IMR-90 (cell line): ENCODE measurements at regions not wholly inside any gene's neighbourhood (a gene's known extent, or its start where the extent isn't known, plus 50 kb on each side); places are given as distances from the start of the nearest gene placed in this dataset.

Experiments
- ATAC-seq: fragments of 200-7000 bp; cut with Tn5 transposase; 2 replicates; pipeline ENCODE4 v1.9.1; 2020; ENCODE audit warnings: low read depth, mild to moderate bottlenecking, moderate library complexity
- BruUV-seq: library from RNA; stranded (reverse); fragments of 400-500 nt; replicated peaks from 2 replicates; lab custom pipeline; 2021; lab: Mats Ljungman, UMichigan
- CTCF ChIA-PET: fragments of 300-600 bp; formaldehyde crosslinking; extraction: SDS; loops from one replicate; lab custom pipeline; 2021; ENCODE audit warnings: antibody characterized with exemption; lab: Yijun Ruan, JAX
- POLR2A ChIA-PET: fragments of 300-600 bp; sonication (Branson Sonifier 250); formaldehyde crosslinking; loops from one replicate; lab custom pipeline; 2022; ENCODE audit warnings: antibody characterized with exemption; ENCODE audit not compliant: unreplicated experiment; lab: Charles Lee
- DNase-seq: peaks from one replicate; pipeline ENCODE4 v3.0.0; 2013
- H2AFZ ChIP-seq: replicated peaks from 2 replicates; pipeline ENCODE3; 2013; ENCODE audit warnings: low read length, mild to moderate bottlenecking; ENCODE audit not compliant: poor library complexity
- H2AK5ac ChIP-seq: 2 replicates; pipeline ENCODE4 v1.6.1; 2013; ENCODE audit warnings: low read depth, low read length, inconsistent platforms
- H2AK9ac ChIP-seq: replicated peaks from 2 replicates; pipeline ENCODE3; 2013; ENCODE audit warnings: mild to moderate bottlenecking, low read depth, low read length, moderate library complexity; ENCODE audit not compliant: poor library complexity
- H2BK120ac ChIP-seq: 2 replicates; pipeline ENCODE4 v1.6.1; 2013; ENCODE audit warnings: low read depth, low read length, inconsistent platforms
- H2BK15ac ChIP-seq: 3 replicates; pipeline ENCODE4 v1.6.1; 2013; ENCODE audit warnings: low read depth, low read length, inconsistent platforms
- H2BK20ac ChIP-seq: 2 replicates; pipeline ENCODE4 v1.6.1; 2013; ENCODE audit warnings: low read depth, mild to moderate bottlenecking, inconsistent platforms, low read length, moderate library complexity
- H2BK5ac ChIP-seq: 2 replicates; pipeline ENCODE4 v1.6.1; 2013; ENCODE audit warnings: mild to moderate bottlenecking, low read depth, low read length, inconsistent platforms; ENCODE audit not compliant: poor library complexity, severe bottlenecking
- H3K14ac ChIP-seq: replicated peaks from 2 replicates; pipeline ENCODE4 v1.6.1; 2013; ENCODE audit warnings: low read depth, low read length, inconsistent platforms
- H3K18ac ChIP-seq: 2 replicates; pipeline ENCODE4 v1.6.1; 2013; ENCODE audit warnings: low read depth, low read length, control low read depth
- H3K23ac ChIP-seq: 2 replicates; pipeline ENCODE4 v1.6.1; 2013; ENCODE audit warnings: low read depth, low read length, inconsistent platforms
- H3K27ac ChIP-seq: 2 replicates; pipeline ENCODE4 v1.5.1; 2013; ENCODE audit warnings: mild to moderate bottlenecking, control low read depth, low read length; ENCODE audit not compliant: insufficient read depth
- H3K27me3 ChIP-seq: 2 replicates; pipeline ENCODE4 v1.6.1; 2013; ENCODE audit warnings: low read length; ENCODE audit not compliant: control insufficient read depth, insufficient read depth
- H3K36me3 ChIP-seq: 2 replicates; pipeline ENCODE4 v1.6.1; 2013; ENCODE audit warnings: low read length, mixed read lengths; ENCODE audit not compliant: control insufficient read depth, insufficient read depth
- H3K4ac ChIP-seq: 2 replicates; pipeline ENCODE4 v1.6.1; 2013; ENCODE audit warnings: low read depth, low read length, inconsistent platforms
- H3K4me1 ChIP-seq: 2 replicates; pipeline ENCODE4 v1.6.1; 2013; ENCODE audit warnings: low read length, mixed read lengths; ENCODE audit not compliant: control insufficient read depth, insufficient read depth
- H3K4me2 ChIP-seq: 2 replicates; pipeline ENCODE4 v1.6.1; 2013; ENCODE audit warnings: low read depth, mild to moderate bottlenecking, control low read depth, low read length, moderate library complexity
- H3K4me3 ChIP-seq: 2 replicates; pipeline ENCODE4 v1.5.1; 2013; ENCODE audit warnings: low read depth, mild to moderate bottlenecking, control low read depth, low read length, moderate library complexity; ENCODE audit not compliant: insufficient read depth
- H3K56ac ChIP-seq: 2 replicates; pipeline ENCODE4 v1.6.1; 2013; ENCODE audit warnings: low read length, inconsistent platforms; ENCODE audit not compliant: insufficient read depth; ENCODE audit errors: extremely low read depth
- H3K79me1 ChIP-seq, 2 experiments: 2 replicates each; pipeline ENCODE4 v1.6.1; 2013; ENCODE audit warnings: low read length in 2 of 2, inconsistent platforms in 1 of 2, low read depth in 1 of 2
- H3K9ac ChIP-seq: 2 replicates; pipeline ENCODE4 v1.6.1; 2013; ENCODE audit warnings: low read depth, low read length, control low read depth
- H3K9me1 ChIP-seq: 2 replicates; pipeline ENCODE4 v1.6.1; 2013; ENCODE audit warnings: low read length, inconsistent platforms; ENCODE audit not compliant: insufficient read depth
- H3K9me3 ChIP-seq: 2 replicates; pipeline ENCODE4 v1.6.1; 2013; ENCODE audit warnings: low read length; ENCODE audit not compliant: control insufficient read depth, insufficient read depth
- H4K20me1 ChIP-seq: 2 replicates; pipeline ENCODE4 v1.6.1; 2013; ENCODE audit warnings: low read length, inconsistent platforms; ENCODE audit not compliant: insufficient read depth
- H4K5ac ChIP-seq: 2 replicates; pipeline ENCODE4 v1.6.1; 2013; ENCODE audit warnings: mild to moderate bottlenecking, low read depth, low read length, control low read depth
- H4K8ac ChIP-seq, 2 experiments: 2 replicates each; pipeline ENCODE4 v1.6.1; 2013; ENCODE audit warnings: low read depth in 2 of 2, low read length in 2 of 2, control low read depth in 1 of 2, inconsistent platforms in 1 of 2
- H4K91ac ChIP-seq: 2 replicates; pipeline ENCODE4 v1.6.1; 2013; ENCODE audit warnings: low read depth, low read length, inconsistent platforms; ENCODE audit not compliant: insufficient read depth
- BHLHE40 ChIP-seq: fragments of 150-350 bp; IDR thresholded peaks from 2 replicates; pipeline ENCODE4 v1.6.1; 2016; ENCODE audit warnings: mild to moderate bottlenecking, low read depth, low read length
- CEBPB ChIP-seq: IDR thresholded peaks from 2 replicates; pipeline ENCODE4 v1.6.1; 2012; ENCODE audit warnings: low read depth, low read length, improper control_type of control experiment
- CHD1 ChIP-seq: IDR thresholded peaks from 2 replicates; pipeline ENCODE4 v1.6.1; 2012; ENCODE audit warnings: low read depth, low read length, improper control_type of control experiment
- FOS ChIP-seq: fragments of 150-350 bp; IDR thresholded peaks from 2 replicates; pipeline ENCODE4 v1.6.1; 2016; ENCODE audit warnings: low read depth, low read length
- MAFK ChIP-seq: IDR thresholded peaks from 2 replicates; pipeline ENCODE4 v1.6.1; 2012; ENCODE audit warnings: low read depth, low read length, improper control_type of control experiment
- MAZ ChIP-seq: IDR thresholded peaks from 2 replicates; pipeline ENCODE4 v1.6.1; 2012; ENCODE audit warnings: low read depth, mild to moderate bottlenecking, low read length, improper control_type of control experiment, moderate library complexity, borderline replicate concordance
- MXI1 ChIP-seq: IDR thresholded peaks from 2 replicates; pipeline ENCODE4 v1.6.1; 2012; ENCODE audit warnings: low read depth, mild to moderate bottlenecking, low read length, moderate library complexity, borderline replicate concordance
- NFE2L2 ChIP-seq: fragments of 150-350 bp; IDR thresholded peaks from 2 replicates; pipeline ENCODE4 v1.6.1; 2016; ENCODE audit warnings: low read depth, mild to moderate bottlenecking, low read length
- POLR2A ChIP-seq: IDR thresholded peaks from 2 replicates; pipeline ENCODE4 v1.6.1; 2012; ENCODE audit warnings: mild to moderate bottlenecking, low read depth, low read length
- RAD21 ChIP-seq: IDR thresholded peaks from 2 replicates; pipeline ENCODE4 v1.6.1; 2012; ENCODE audit warnings: low read length, improper control_type of control experiment
- RCOR1 ChIP-seq: IDR thresholded peaks from 2 replicates; pipeline ENCODE4 v1.6.1; 2012; ENCODE audit warnings: mild to moderate bottlenecking, low read length, improper control_type of control experiment; ENCODE audit not compliant: insufficient replicate concordance
- SMC3 ChIP-seq: fragments of 150-350 bp; IDR thresholded peaks from 2 replicates; pipeline ENCODE4 v1.6.1; 2016; ENCODE audit warnings: low read depth, mild to moderate bottlenecking, antibody characterized with exemption, low read length, moderate library complexity
- USF2 ChIP-seq: fragments of 150-350 bp; IDR thresholded peaks from 2 replicates; pipeline ENCODE4 v1.6.1; 2017; ENCODE audit warnings: mild to moderate bottlenecking, antibody characterized with exemption, low read length, low read depth
- WGBS, 2 experiments: methylation state at CpG; one replicate each; pipeline versions ENCODE4 v1.1.5 to v1.1.7; 2013; ENCODE audit warnings: missing lambda C conversion rate in 2 of 2; ENCODE audit not compliant: insufficient read length in 1 of 2; ENCODE audit errors: extremely low coverage in 2 of 2; 5-methylcytosine and 5-hydroxymethylcytosine counted together
- dilution Hi-C: fragments of 300-500 bp; cut with HindIII; formaldehyde crosslinking; loops from one replicate; pipeline ENCODE4 v1.14.3; 2018; ENCODE audit warnings: low sequenced_read_pairs; ENCODE audit not compliant: unreplicated experiment
- in situ Hi-C: fragments of 300-500 bp; cut with MboI; formaldehyde crosslinking; loops from 3 replicates; pipeline ENCODE4 v1.14.3; 2019; ENCODE audit warnings: low sequenced_read_pairs, inconsistent platforms, mixed read lengths
- intact Hi-C: fragments of 100-400 bp; cut with micrococcal nuclease; formaldehyde crosslinking; loops from 2 replicates; pipeline ENCODE4 v1.10.0; 2022
- TF ChIP-seq, protein P1 (sequence below): fragments of 150-350 bp; IDR thresholded peaks from 2 replicates; pipeline ENCODE4 v1.6.1; 2016; ENCODE audit warnings: low read depth, mild to moderate bottlenecking, low read length, moderate library complexity, borderline replicate concordance
- TF ChIP-seq, protein P2 (sequence below): conservative IDR thresholded peaks from 2 replicates; pipeline ENCODE4 v1.5.1; 2012; ENCODE audit warnings: mild to moderate bottlenecking, low read depth, low read length, improper control_type of control experiment

DNA sequence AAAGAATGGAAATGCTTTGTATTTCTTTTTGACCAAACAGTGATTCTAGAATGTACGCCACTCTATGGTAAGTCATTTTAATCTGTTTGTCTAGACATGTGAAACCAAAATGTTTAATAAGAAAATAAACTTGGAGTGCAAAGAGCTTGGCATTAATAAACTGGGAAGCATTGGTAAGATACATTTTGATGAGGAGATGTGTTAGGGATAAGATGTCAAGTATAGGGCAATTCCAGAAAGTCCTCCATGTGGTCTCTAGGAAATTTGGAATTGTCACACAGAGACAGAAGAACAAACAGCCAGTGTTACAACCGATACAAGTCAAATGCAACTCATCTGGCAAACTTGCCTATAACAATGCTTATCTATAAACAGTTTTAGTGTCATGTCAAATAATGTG is 410.7 kb upstream of the SEMA3A start:
- no CpG with 5 or more reads among the region's 2 CpGs for WGBS, 2 experiments
- H2BK120ac ChIP-seq = no peak overlapping the region
- peaks cover 5% of the 10 kb centered on the region for H3K9me3 ChIP-seq
- H3K4me1 ChIP-seq = no peaks in the 10 kb centered on the region
- no TSS peak for BruUV-seq
- intact Hi-C loops (no loop called here), in situ Hi-C loops (no loop called here), dilution Hi-C loops (no loop called here)
- no peak overlapping the region for H3K4ac ChIP-seq
- no peak overlapping the region for H3K4me2 ChIP-seq
- H3K27ac ChIP-seq = no peak overlapping the region
- no peaks in the 10 kb centered on the region for H4K20me1 ChIP-seq
- no peak overlapping the region for H2AFZ ChIP-seq
- DNase-seq = no peak
- no peak overlapping the region for H2AK9ac ChIP-seq
- no peak overlapping the region for H3K18ac ChIP-seq
- ChIA-PET CTCF (no interaction called here), POLR2A (no interaction called here)
- no peaks in the 10 kb centered on the region for H3K9me1 ChIP-seq
- H3K14ac ChIP-seq = no peak overlapping the region
- H3K4me3 ChIP-seq = no peak overlapping the region
- no peak overlapping the region for H4K91ac ChIP-seq
- H3K9ac ChIP-seq = no peak overlapping the region
- no peak overlapping the region for H2BK15ac ChIP-seq
- no peaks in the 10 kb centered on the region for H3K79me1 ChIP-seq
- H4K5ac ChIP-seq = no peak overlapping the region
- no peak for ATAC-seq
- no peak overlapping the region for H2BK5ac ChIP-seq
- no peak overlapping the region for H3K56ac ChIP-seq
- H3K36me3 ChIP-seq = no peaks in the 10 kb centered on the region
- TF ChIP-seq CEBPB (no peak), USF2 (no peak), FOS (no peak), POLR2A (no peak), NFE2L2 (no peak), BHLHE40 (no peak), RAD21 (no peak), SMC3 (no peak), MAZ (no peak), CHD1 (no peak), MAFK (no peak), MXI1 (no peak), RCOR1 (no peak)
- TF ChIP-seq, protein P1, sequence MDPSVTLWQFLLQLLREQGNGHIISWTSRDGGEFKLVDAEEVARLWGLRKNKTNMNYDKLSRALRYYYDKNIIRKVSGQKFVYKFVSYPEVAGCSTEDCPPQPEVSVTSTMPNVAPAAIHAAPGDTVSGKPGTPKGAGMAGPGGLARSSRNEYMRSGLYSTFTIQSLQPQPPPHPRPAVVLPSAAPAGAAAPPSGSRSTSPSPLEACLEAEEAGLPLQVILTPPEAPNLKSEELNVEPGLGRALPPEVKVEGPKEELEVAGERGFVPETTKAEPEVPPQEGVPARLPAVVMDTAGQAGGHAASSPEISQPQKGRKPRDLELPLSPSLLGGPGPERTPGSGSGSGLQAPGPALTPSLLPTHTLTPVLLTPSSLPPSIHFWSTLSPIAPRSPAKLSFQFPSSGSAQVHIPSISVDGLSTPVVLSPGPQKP = no peak
- TF ChIP-seq, protein P2, sequence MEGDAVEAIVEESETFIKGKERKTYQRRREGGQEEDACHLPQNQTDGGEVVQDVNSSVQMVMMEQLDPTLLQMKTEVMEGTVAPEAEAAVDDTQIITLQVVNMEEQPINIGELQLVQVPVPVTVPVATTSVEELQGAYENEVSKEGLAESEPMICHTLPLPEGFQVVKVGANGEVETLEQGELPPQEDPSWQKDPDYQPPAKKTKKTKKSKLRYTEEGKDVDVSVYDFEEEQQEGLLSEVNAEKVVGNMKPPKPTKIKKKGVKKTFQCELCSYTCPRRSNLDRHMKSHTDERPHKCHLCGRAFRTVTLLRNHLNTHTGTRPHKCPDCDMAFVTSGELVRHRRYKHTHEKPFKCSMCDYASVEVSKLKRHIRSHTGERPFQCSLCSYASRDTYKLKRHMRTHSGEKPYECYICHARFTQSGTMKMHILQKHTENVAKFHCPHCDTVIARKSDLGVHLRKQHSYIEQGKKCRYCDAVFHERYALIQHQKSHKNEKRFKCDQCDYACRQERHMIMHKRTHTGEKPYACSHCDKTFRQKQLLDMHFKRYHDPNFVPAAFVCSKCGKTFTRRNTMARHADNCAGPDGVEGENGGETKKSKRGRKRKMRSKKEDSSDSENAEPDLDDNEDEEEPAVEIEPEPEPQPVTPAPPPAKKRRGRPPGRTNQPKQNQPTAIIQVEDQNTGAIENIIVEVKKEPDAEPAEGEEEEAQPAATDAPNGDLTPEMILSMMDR = no peak
- no peaks in the 10 kb centered on the region for H3K27me3 ChIP-seq
- H2BK20ac ChIP-seq = no peak overlapping the region
- H3K23ac ChIP-seq = no peak overlapping the region
- no peak overlapping the region for H4K8ac ChIP-seq
- no peak overlapping the region for H2AK5ac ChIP-seq
